ENCODE measurements at regions not wholly inside any gene's neighbourhood (a gene's known extent, or its start where the extent isn't known, plus 50 kb on each side); places are given as distances from the start of the nearest gene placed in this dataset.
"Not testable (repeated sequence)": the region's sequence is repeated elsewhere in the genome, so short reads cannot be mapped to it uniquely, and the experiment has no call there.

- TF ChIP-seq, protein P1, sequence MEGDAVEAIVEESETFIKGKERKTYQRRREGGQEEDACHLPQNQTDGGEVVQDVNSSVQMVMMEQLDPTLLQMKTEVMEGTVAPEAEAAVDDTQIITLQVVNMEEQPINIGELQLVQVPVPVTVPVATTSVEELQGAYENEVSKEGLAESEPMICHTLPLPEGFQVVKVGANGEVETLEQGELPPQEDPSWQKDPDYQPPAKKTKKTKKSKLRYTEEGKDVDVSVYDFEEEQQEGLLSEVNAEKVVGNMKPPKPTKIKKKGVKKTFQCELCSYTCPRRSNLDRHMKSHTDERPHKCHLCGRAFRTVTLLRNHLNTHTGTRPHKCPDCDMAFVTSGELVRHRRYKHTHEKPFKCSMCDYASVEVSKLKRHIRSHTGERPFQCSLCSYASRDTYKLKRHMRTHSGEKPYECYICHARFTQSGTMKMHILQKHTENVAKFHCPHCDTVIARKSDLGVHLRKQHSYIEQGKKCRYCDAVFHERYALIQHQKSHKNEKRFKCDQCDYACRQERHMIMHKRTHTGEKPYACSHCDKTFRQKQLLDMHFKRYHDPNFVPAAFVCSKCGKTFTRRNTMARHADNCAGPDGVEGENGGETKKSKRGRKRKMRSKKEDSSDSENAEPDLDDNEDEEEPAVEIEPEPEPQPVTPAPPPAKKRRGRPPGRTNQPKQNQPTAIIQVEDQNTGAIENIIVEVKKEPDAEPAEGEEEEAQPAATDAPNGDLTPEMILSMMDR (IDR thresholded peaks at IDR 0.05) = not testable (repeated sequence)
- not testable (repeated sequence) for TF ChIP-seq JUN, TP53 (CRISPR knock-in tag; IDR thresholded peaks at IDR 0.05)
- TF ChIP-seq, protein P2, sequence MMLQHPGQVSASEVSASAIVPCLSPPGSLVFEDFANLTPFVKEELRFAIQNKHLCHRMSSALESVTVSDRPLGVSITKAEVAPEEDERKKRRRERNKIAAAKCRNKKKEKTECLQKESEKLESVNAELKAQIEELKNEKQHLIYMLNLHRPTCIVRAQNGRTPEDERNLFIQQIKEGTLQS (CRISPR knock-in tag; conservative IDR thresholded peaks at IDR 0.05) = not testable (repeated sequence)
Measured at GRCh38 chr13:111593490-111593889, 273.0 kb downstream of the TEX29 start.

Measured in WTC11 (cell line).